Panc1 (cell line): ENCODE measurements at regions not wholly inside any gene's neighbourhood (a gene's known extent, or its start where the extent isn't known, plus 50 kb on each side); places are given as distances from the start of the nearest gene placed in this dataset.

ENCODE experiments used
- CTCF ChIP-seq: fragments of 450-650 bp; IDR thresholded peaks from 2 replicates; pipeline ENCODE4 v1.5.1; 2017; ENCODE audit warnings: mild to moderate bottlenecking
- POLR2AphosphoS5 ChIP-seq: IDR thresholded peaks from 2 replicates; pipeline ENCODE4 v1.6.1; 2012; ENCODE audit warnings: mild to moderate bottlenecking, low read depth, low read length, moderate library complexity

- no peak for TF ChIP-seq CTCF
- TF ChIP-seq POLR2AphosphoS5: no peak
Observed at GRCh38 chr15:62647202-62647842, 395.2 kb upstream of the TPM1 start.
